ENCODE measurements at regions not wholly inside any gene's neighbourhood (a gene's known extent, or its start where the extent isn't known, plus 50 kb on each side); places are given as distances from the start of the nearest gene placed in this dataset.
A peak's percentile ranks its signal among the peaks of the same experiment; 100 is the strongest.

DNA sequence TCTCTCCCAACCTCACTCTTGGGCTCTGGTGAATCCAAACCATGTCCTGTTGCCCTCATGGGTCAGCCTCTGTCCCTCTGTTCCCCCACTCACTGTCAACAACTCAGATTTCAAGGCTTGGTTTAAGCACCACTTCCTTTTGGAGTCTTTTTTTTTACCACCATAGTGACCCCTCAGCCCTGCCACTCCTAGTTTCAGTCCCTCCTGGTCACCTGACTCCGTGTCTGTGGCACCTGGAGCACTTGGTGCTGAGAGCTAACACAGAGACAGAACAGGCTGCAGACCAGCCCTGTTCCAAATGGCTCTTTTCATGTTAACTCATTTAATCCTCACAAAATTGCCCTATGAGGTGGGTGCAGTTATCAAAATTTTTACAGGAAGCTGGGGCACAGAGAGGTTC is 53.6 kb upstream of the SMNDC1 start:
- Mint-ChIP-seq H3K9me3 (ENCODE audit: insufficient read depth) (no peaks in the 10 kb centered on the region), H3K4me3 (peak overlapping the region; percentile 86), H3K4me1 (peaks cover 63% of the 10 kb centered on the region), H3K27ac (peak overlapping the region; percentile 94), H3K27me3 (peaks cover 10% of the 10 kb centered on the region)
- TF ChIP-seq EZH2 (IDR thresholded peaks at IDR 0.05; ENCODE audit: borderline replicate concordance, insufficient read depth, low read depth, low read length, poor library complexity, severe bottlenecking) = no peak
- TF ChIP-seq, protein P1, sequence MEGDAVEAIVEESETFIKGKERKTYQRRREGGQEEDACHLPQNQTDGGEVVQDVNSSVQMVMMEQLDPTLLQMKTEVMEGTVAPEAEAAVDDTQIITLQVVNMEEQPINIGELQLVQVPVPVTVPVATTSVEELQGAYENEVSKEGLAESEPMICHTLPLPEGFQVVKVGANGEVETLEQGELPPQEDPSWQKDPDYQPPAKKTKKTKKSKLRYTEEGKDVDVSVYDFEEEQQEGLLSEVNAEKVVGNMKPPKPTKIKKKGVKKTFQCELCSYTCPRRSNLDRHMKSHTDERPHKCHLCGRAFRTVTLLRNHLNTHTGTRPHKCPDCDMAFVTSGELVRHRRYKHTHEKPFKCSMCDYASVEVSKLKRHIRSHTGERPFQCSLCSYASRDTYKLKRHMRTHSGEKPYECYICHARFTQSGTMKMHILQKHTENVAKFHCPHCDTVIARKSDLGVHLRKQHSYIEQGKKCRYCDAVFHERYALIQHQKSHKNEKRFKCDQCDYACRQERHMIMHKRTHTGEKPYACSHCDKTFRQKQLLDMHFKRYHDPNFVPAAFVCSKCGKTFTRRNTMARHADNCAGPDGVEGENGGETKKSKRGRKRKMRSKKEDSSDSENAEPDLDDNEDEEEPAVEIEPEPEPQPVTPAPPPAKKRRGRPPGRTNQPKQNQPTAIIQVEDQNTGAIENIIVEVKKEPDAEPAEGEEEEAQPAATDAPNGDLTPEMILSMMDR (IDR thresholded peaks at IDR 0.05) = no peak
- Histone ChIP-seq H3K9ac (ENCODE audit: low read length) (no peak overlapping the region), H3K79me2 (ENCODE audit: control insufficient read depth, insufficient read depth, low read length) (no peaks in the 10 kb centered on the region), H3K27me3 (replicated peaks in 1 of 4; ENCODE audit: control extremely low read depth in 1 of 4, control insufficient read depth in 3 of 4, insufficient read depth in 4 of 4, low read length in 3 of 4) (peaks cover 0 to 6% (median 0%) of the 10 kb centered on the region in 4 experiments), H4K20me1 (ENCODE audit: control insufficient read depth, insufficient read depth, low read length, poor library complexity, severe bottlenecking) (no peaks in the 10 kb centered on the region), H3K4me3 (ENCODE audit: control extremely low read depth in 1 of 5, extremely low read depth in 1 of 5, insufficient read depth in 1 of 5, low read depth in 2 of 5, low read length in 4 of 5) (no peak overlapping the region), H3K4me1 (ENCODE audit: control insufficient read depth in 2 of 2, insufficient read depth in 2 of 2, low read length in 2 of 2) (peaks cover 54 to 58% of the 10 kb centered on the region in 2 donors), H3K27ac (ENCODE audit: low read length in 2 of 2) (peak overlapping the region in 1 of 2 donors; percentile 89), H3K9me3 (ENCODE audit: control extremely low read depth in 1 of 3, control insufficient read depth in 2 of 3, insufficient read depth in 1 of 3, low read length in 2 of 3) (peaks cover 0 to 3% (median 0%) of the 10 kb centered on the region in 3 donors), H2AFZ (ENCODE audit: insufficient read depth, low read depth, low read length, poor library complexity, severe bottlenecking) (no peak overlapping the region), H3K4me2 (replicated peaks; ENCODE audit: low read depth, low read length, poor library complexity, severe bottlenecking) (peak overlapping the region; percentile 69), H3K36me3 (replicated peaks in 1 of 2; ENCODE audit: control extremely low read depth in 1 of 2, control insufficient read depth in 1 of 2, extremely low read depth in 1 of 2, insufficient read depth in 2 of 2, low read length in 1 of 2) (no peaks in the 10 kb centered on the region)
- ChIA-PET CTCF (interaction anchor here (0.8 kb wide), 1 partner anchor 55 kb away, joined by 3 read pairs; no protein-coding TSS in a partner anchor), POLR2A (interaction anchor here (1.9 kb wide), 1 partner anchor 57 kb away, joined by 7 read pairs; no protein-coding TSS in a partner anchor)
- DNase-seq (peak; percentile 16), ATAC-seq (ENCODE audit: low read depth) (no peak)
- WGBS (ENCODE audit: insufficient coverage) = 90% methylated on average over 1 of the region's 1 CpG
- intact Hi-C loops (cut with micrococcal nuclease) = loop anchor here (5.0 kb wide), 3 partner anchors 151 to 504 kb away; partner anchors contain the start of gene MXI1

DNA sequence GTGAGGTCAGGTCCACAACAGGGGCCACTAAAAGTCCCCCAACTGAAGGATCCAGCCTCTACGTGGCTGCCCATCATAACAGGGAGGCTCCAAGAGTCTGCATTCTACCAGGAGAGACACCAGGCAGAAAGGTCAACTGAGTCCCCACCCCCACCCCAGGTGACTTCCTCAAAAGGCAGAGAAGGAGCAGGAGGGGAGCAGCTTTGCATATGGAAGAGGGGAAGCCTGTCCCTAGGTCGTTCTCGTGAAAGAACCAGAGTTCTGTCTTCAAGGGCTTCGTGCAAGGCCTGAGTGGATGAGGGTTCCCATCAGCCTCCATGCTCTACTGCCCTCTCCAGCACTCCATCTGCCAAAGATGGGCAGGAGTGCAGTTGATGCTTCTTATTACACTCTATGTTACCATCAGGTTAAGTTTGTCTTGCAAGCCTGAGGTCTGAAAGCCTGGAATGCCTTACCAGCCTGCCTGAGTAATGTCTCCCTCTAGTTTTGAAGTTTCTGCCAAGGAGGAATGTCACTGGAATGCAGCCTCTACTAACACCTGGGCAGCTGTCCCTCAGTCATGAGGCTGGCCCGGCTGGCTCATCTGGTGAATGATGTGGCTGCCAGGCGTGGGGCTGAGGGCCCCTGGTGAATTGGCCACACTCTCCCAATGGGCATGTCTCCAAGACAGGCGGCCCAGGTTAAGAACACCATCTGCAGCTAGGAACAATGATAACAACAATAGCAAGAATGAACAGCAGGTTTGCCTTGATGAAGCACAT is 54.3 kb upstream of the SMNDC1 start:
- peaks cover 55% of the 10 kb centered on the region for H3K4me1 Mint-ChIP-seq
- Histone ChIP-seq H3K4me1 (ENCODE audit: control insufficient read depth in 2 of 2, insufficient read depth in 2 of 2, low read length in 2 of 2) (peaks cover 53 to 54% of the 10 kb centered on the region in 2 donors), H2AFZ (ENCODE audit: insufficient read depth, low read depth, low read length, poor library complexity, severe bottlenecking) (no peak overlapping the region), H3K9me3 (ENCODE audit: control extremely low read depth in 1 of 3, control insufficient read depth in 2 of 3, insufficient read depth in 1 of 3, low read length in 2 of 3) (peaks cover 0 to 3% (median 0%) of the 10 kb centered on the region in 3 donors), H3K27ac (ENCODE audit: low read length in 2 of 2) (no peak overlapping the region), H3K27me3 (replicated peaks in 1 of 4; ENCODE audit: control extremely low read depth in 1 of 4, control insufficient read depth in 3 of 4, insufficient read depth in 4 of 4, low read length in 3 of 4) (peaks cover 0 to 6% (median 0%) of the 10 kb centered on the region in 4 experiments), H4K20me1 (ENCODE audit: control insufficient read depth, insufficient read depth, low read length, poor library complexity, severe bottlenecking) (no peaks in the 10 kb centered on the region), H3K79me2 (ENCODE audit: control insufficient read depth, insufficient read depth, low read length) (no peaks in the 10 kb centered on the region), H3K36me3 (replicated peaks in 1 of 2; ENCODE audit: control extremely low read depth in 1 of 2, control insufficient read depth in 1 of 2, extremely low read depth in 1 of 2, insufficient read depth in 2 of 2, low read length in 1 of 2) (no peaks in the 10 kb centered on the region), H3K9ac (ENCODE audit: low read length) (no peak overlapping the region), H3K4me3 (ENCODE audit: control extremely low read depth in 1 of 5, extremely low read depth in 1 of 5, insufficient read depth in 1 of 5, low read depth in 2 of 5, low read length in 4 of 5) (no peak overlapping the region), H3K4me2 (replicated peaks; ENCODE audit: low read depth, low read length, poor library complexity, severe bottlenecking) (peak overlapping the region; percentile 69)
- no peak for ATAC-seq (ENCODE audit: low read depth)
- ChIA-PET CTCF (interaction anchor here (0.7 to 0.8 kb wide), 2 partner anchors 54 to 63 kb away, joined by 3 read pairs; no protein-coding TSS in a partner anchor), POLR2A (interaction anchor here (1.9 kb wide), 1 partner anchor 56 kb away, joined by 7 read pairs; no protein-coding TSS in a partner anchor)
- H3K27ac Mint-ChIP-seq = peak overlapping the region; percentile 59
- intact Hi-C loops (cut with micrococcal nuclease) = loop anchor here (5.0 kb wide), 3 partner anchors 152 to 503 kb away; partner anchors contain the start of gene MXI1
- peak; percentile 27 for DNase-seq
- no peak for TF ChIP-seq EZH2 (IDR thresholded peaks at IDR 0.05; ENCODE audit: borderline replicate concordance, insufficient read depth, low read depth, low read length, poor library complexity, severe bottlenecking)
- TF ChIP-seq, protein P1 (IDR thresholded peaks at IDR 0.05) = no peak
- H3K27me3 Mint-ChIP-seq = peaks cover 11% of the 10 kb centered on the region
- peak overlapping the region; percentile 86 for H3K4me3 Mint-ChIP-seq
- WGBS (ENCODE audit: insufficient coverage) = 81% methylated on average over 3 of the region's 7 CpGs
- H3K9me3 Mint-ChIP-seq (ENCODE audit: insufficient read depth) = no peaks in the 10 kb centered on the region

All from B cell (primary cell).